Fibroblast of villous mesenchyme (primary cell): ENCODE measurements at regions not wholly inside any gene's neighbourhood (a gene's known extent, or its start where the extent isn't known, plus 50 kb on each side); places are given as distances from the start of the nearest gene placed in this dataset.

Source experiments
- DNase-seq: peaks from one replicate; pipeline ENCODE4 v3.0.0-alpha.2; 2010; ENCODE audit warnings: low read depth
- H3K4me3 ChIP-seq: 2 replicates; pipeline ENCODE4 v1.5.1; 2011; ENCODE audit warnings: low read depth, mild to moderate bottlenecking, low read length
- TF ChIP-seq, protein P1 (sequence below): IDR thresholded peaks from 2 replicates; pipeline ENCODE4 v1.5.1; 2012; ENCODE audit warnings: low read depth, mild to moderate bottlenecking, low read length; ENCODE audit not compliant: insufficient read depth

DNA sequence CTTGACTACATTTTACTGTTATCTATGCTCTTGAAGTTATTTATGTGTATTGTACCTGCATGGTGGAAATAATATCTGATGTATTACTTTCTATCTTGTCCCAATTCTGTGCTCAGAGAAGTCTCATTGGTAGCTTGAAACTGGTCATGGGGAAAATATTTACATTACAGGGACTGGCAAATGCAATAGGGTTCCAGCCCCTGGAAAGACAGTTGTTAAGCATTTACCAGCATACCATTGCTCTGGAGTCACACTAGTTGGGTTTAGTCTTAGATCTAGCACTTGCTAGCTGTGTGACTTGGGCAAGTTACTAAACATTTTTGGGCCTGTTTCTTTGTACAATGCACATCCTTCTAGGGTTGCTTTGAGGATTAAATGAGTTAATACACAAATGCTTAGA is 86.3 kb upstream of the NRXN3 start:
- DNase-seq, result no peak
- no peak overlapping the region for H3K4me3 ChIP-seq
- TF ChIP-seq, protein P1, sequence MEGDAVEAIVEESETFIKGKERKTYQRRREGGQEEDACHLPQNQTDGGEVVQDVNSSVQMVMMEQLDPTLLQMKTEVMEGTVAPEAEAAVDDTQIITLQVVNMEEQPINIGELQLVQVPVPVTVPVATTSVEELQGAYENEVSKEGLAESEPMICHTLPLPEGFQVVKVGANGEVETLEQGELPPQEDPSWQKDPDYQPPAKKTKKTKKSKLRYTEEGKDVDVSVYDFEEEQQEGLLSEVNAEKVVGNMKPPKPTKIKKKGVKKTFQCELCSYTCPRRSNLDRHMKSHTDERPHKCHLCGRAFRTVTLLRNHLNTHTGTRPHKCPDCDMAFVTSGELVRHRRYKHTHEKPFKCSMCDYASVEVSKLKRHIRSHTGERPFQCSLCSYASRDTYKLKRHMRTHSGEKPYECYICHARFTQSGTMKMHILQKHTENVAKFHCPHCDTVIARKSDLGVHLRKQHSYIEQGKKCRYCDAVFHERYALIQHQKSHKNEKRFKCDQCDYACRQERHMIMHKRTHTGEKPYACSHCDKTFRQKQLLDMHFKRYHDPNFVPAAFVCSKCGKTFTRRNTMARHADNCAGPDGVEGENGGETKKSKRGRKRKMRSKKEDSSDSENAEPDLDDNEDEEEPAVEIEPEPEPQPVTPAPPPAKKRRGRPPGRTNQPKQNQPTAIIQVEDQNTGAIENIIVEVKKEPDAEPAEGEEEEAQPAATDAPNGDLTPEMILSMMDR, result no peak

GRCh38 chr14:78086342-78086741 is 83.8 kb upstream of the NRXN3 start:
- TF ChIP-seq, protein P1, result no peak
- no peak overlapping the region for H3K4me3 ChIP-seq
- DNase-seq, result no peak

DNA sequence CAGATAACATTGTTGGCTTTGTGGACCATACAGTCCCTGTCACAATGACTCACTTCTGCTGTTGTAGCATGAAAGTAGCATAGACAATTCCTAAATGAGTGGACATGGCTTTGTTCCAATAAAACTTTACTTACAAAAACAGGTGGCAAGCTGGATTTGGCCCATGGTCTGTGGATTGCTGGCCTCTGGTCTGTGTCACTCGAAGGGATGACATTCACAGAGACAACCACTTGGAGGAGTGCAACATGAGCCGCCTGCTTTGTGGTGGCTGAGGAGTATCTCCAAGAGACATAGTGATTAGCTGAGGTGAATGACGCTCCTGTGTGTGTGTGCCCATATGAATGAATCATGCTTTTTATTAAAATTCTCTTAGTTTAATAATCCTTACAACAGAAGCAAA is 81.3 kb upstream of the NRXN3 start:
- TF ChIP-seq, protein P1, result no peak
- DNase-seq, result no peak
- no peak overlapping the region for H3K4me3 ChIP-seq

- no peak for DNase-seq
- H3K4me3 ChIP-seq, result no peak overlapping the region
- TF ChIP-seq, protein P1, result no peak
Observed at GRCh38 chr14:78090864-78091263, 79.3 kb upstream of the NRXN3 start.

- no peak for DNase-seq
Observed at GRCh38 chr14:78091361-78091760, 78.8 kb upstream of the NRXN3 start.

DNA sequence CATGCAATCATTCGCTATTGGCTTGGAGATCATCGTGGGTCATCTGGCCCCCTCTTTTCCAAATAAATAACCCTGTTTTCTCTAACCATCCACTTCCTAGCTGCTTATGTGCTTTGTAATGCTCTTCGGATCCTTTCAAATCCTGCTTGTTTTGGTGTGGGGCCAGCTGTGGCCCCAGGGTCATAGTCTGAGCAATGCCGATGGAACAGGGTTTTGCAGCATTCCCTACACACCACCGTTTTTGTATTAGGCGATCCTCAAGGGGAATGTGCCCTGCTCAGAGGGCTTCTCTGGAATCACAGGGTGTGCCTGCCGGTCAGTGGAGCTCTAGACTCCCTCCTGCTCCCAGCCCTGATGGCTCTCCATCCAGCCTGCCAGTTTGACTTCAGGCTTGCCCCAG is 78.1 kb upstream of the NRXN3 start:
- TF ChIP-seq, protein P1, result no peak
- no peak for DNase-seq
- no peak overlapping the region for H3K4me3 ChIP-seq

More at GRCh38 chr14:78091361-78091760, 78.8 kb upstream of the NRXN3 start:
- H3K4me3 ChIP-seq, result no peak overlapping the region
- TF ChIP-seq, protein P1, result no peak

DNA sequence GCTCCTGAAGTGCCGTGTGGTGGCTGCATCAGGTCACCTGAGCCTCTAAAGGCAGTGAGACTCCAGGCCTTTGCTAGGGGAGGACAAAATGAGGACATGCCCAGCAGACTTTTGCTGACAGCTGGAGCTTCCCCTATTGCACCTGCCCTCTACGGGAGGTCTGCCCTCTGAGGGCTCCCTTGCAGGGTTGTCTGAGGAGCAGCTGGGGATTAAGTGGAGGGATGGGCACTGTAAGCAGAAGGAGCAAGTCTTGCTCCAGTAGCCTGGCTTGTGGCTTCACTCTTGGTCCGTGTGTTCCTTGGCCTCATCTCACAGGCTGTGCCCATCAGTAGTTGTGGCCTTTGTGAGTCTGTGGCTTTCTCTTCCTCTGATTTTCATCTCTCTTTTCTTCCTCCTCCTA is 66.9 kb upstream of the NRXN3 start:
- TF ChIP-seq, protein P1, result no peak
- DNase-seq, result no peak
- H3K4me3 ChIP-seq, result no peak overlapping the region
